Endothelial cell of umbilical vein (primary cell): ENCODE measurements at regions not wholly inside any gene's neighbourhood (a gene's known extent, or its start where the extent isn't known, plus 50 kb on each side); places are given as distances from the start of the nearest gene placed in this dataset.

Experiments used
- BruUV-seq: library from RNA; stranded (reverse); fragments of 400-500 nt; replicated peaks from 2 replicates; lab custom pipeline; 2021; lab: Mats Ljungman, UMichigan
- CTCF ChIA-PET: fragments of 300-600, 350-600 bp; sonication (Branson Sonifier 250); formaldehyde crosslinking; loops from one replicate; lab custom pipeline; 2021; ENCODE audit warnings: antibody characterized with exemption, inconsistent platforms; lab: Charles Lee
- POLR2A ChIA-PET: fragments of 300-600, 350-600 bp; sonication (Branson Sonifier 250); formaldehyde crosslinking; loops from one replicate; lab custom pipeline; 2021; ENCODE audit warnings: antibody characterized with exemption, inconsistent platforms; lab: Charles Lee
- DNase-seq: peaks from one replicate; pipeline ENCODE4 v3.0.0-alpha.2; 2011; ENCODE audit warnings: low read depth, low spot score
- FAIRE-seq: peaks from 2 replicates; lab custom pipeline; 2011; peaks lifted over from hg19 to GRCh38; lab: Jason Lieb, UNC
- H2AFZ ChIP-seq: 2 replicates; pipeline ENCODE4 v1.6.0; 2012; ENCODE audit warnings: low read depth, low read length, control low read depth, inconsistent platforms
- H3K27ac ChIP-seq: 2 replicates; pipeline ENCODE4 v1.5.1; 2011; ENCODE audit warnings: low read depth, mild to moderate bottlenecking, control low read depth, low read length, moderate library complexity; ENCODE audit not compliant: insufficient read depth
- H3K27me3 ChIP-seq, 2 experiments: 2 replicates each; pipeline versions ENCODE4 v1.6.0 to v1.6.1; 2011; ENCODE audit warnings: low read length in 2 of 2, mixed read lengths in 1 of 2; ENCODE audit not compliant: control insufficient read depth in 2 of 2, insufficient read depth in 2 of 2
- H3K36me3 ChIP-seq, 2 experiments: 2 replicates in 1 of 2; 3 replicates in 1 of 2; pipeline ENCODE4 v1.5.1; 2011; ENCODE audit warnings: low read length in 2 of 2, mild to moderate bottlenecking in 1 of 2, moderate library complexity in 1 of 2; ENCODE audit not compliant: control insufficient read depth in 2 of 2, insufficient read depth in 2 of 2; ENCODE audit errors: extremely low read depth in 1 of 2
- H3K4me1 ChIP-seq: 3 replicates; pipeline ENCODE4 v1.5.1; 2011; ENCODE audit warnings: mild to moderate bottlenecking, low read length; ENCODE audit not compliant: control insufficient read depth, insufficient read depth; ENCODE audit errors: extremely low read depth
- H3K4me2 ChIP-seq: 2 replicates; pipeline ENCODE4 v1.6.1; 2011; ENCODE audit warnings: low read length, control low read depth, mixed read lengths; ENCODE audit not compliant: insufficient read depth
- H3K4me3 ChIP-seq, 3 experiments: fragments of 200-600 bp in 1 of 3; sonication (generic), shearing (Covaris generic) in 1 of 3; replicated peaks in 1 of 3; 2 replicates each; pipeline ENCODE4 v1.5.1; 2011 to 2016; ENCODE audit warnings: control low read depth in 3 of 3, low read length in 3 of 3, mild to moderate bottlenecking in 2 of 3, inconsistent platforms in 1 of 3, low read depth in 1 of 3, moderate library complexity in 1 of 3; ENCODE audit not compliant: insufficient read depth in 1 of 3
- H3K79me2 ChIP-seq: 2 replicates; pipeline ENCODE4 v1.6.0; 2012; ENCODE audit warnings: low read length, inconsistent platforms; ENCODE audit not compliant: control insufficient read depth, insufficient read depth
- H3K9ac ChIP-seq: replicated peaks from 2 replicates; pipeline ENCODE3; 2011; ENCODE audit warnings: low read length, control low read depth; ENCODE audit not compliant: insufficient read depth; ENCODE audit errors: extremely low read depth
- H3K9me1 ChIP-seq: replicated peaks from 3 replicates; pipeline ENCODE4 v1.6.0; 2011; ENCODE audit warnings: mild to moderate bottlenecking, low read length; ENCODE audit not compliant: control insufficient read depth, insufficient read depth; ENCODE audit errors: extremely low read depth
- H3K9me3 ChIP-seq: replicated peaks from 2 replicates; pipeline ENCODE4 v1.5.1; 2012; ENCODE audit warnings: low read length, inconsistent platforms; ENCODE audit not compliant: control insufficient read depth, insufficient read depth
- H4K20me1 ChIP-seq: replicated peaks from 2 replicates; pipeline ENCODE3; 2011; ENCODE audit warnings: mild to moderate bottlenecking, low read length; ENCODE audit not compliant: control insufficient read depth, insufficient read depth; ENCODE audit errors: extremely low read depth
- CTCF ChIP-seq, 2 donors: IDR thresholded peaks; 1 replicate in 1 of 2; 2 replicates in 1 of 2; pipeline ENCODE4 v1.5.1; 2011; ENCODE audit warnings: low read length in 2 of 2, mild to moderate bottlenecking in 2 of 2, moderate library complexity in 2 of 2, control low read depth in 1 of 2, inconsistent platforms in 1 of 2, low read depth in 1 of 2; ENCODE audit not compliant: insufficient read depth in 1 of 2; ENCODE audit errors: extremely low read depth in 1 of 2
- EZH2 ChIP-seq: IDR thresholded peaks from 2 replicates; pipeline ENCODE4 v1.6.1; 2012; ENCODE audit warnings: borderline replicate concordance, low read depth, mild to moderate bottlenecking, moderate library complexity, low read length, inconsistent platforms; ENCODE audit not compliant: severe bottlenecking
- FOS ChIP-seq: IDR thresholded peaks from 2 replicates; pipeline ENCODE4 v1.6.1; 2011; ENCODE audit warnings: mild to moderate bottlenecking, low read length, moderate library complexity, borderline replicate concordance; ENCODE audit not compliant: insufficient read depth
- GATA2 ChIP-seq: IDR thresholded peaks from 2 replicates; pipeline ENCODE4 v1.7.0; 2011; ENCODE audit warnings: low read depth, mild to moderate bottlenecking, moderate library complexity, mixed read lengths, low read length; ENCODE audit not compliant: insufficient read length, insufficient read depth
- JUN ChIP-seq: IDR thresholded peaks from 2 replicates; pipeline ENCODE4 v1.6.1; 2011; ENCODE audit warnings: borderline replicate concordance, low read depth; ENCODE audit not compliant: insufficient read length, insufficient read depth
- MAX ChIP-seq: IDR thresholded peaks from 2 replicates; pipeline ENCODE4 v1.6.1; 2011; ENCODE audit not compliant: insufficient read depth, insufficient read length
- MYC ChIP-seq: IDR thresholded peaks from one replicate; pipeline ENCODE4 v1.6.1; 2011; ENCODE audit warnings: mild to moderate bottlenecking, low read depth, low read length
- POLR2A ChIP-seq: IDR thresholded peaks from 2 replicates; pipeline ENCODE4 v1.6.1; 2012; ENCODE audit warnings: low read depth, mild to moderate bottlenecking, control low read depth, low read length
- POLR2AphosphoS5 ChIP-seq: IDR thresholded peaks from 2 replicates; pipeline ENCODE4 v1.6.1; 2012; ENCODE audit warnings: low read depth, mild to moderate bottlenecking, control low read depth, low read length, moderate library complexity; ENCODE audit not compliant: insufficient read depth
- dilution Hi-C: fragments of 300-500 bp; cut with MboI; formaldehyde crosslinking; loops from one replicate; pipeline ENCODE4 v1.15.0; 2019; ENCODE audit warnings: low sequenced_read_pairs; ENCODE audit not compliant: extremely low pct_ligation_motif_present
- intact Hi-C: fragments of 100-400 bp; cut with micrococcal nuclease; formaldehyde crosslinking; loops from one replicate; pipeline ENCODE4 v1.10.0; 2022

- Histone ChIP-seq H3K9me1 (no peaks in the 10 kb centered on the region), H3K9ac (no peak overlapping the region), H3K4me2 (no peak overlapping the region), H4K20me1 (no peaks in the 10 kb centered on the region), H2AFZ (no peak overlapping the region), H3K79me2 (no peaks in the 10 kb centered on the region), H3K9me3 (no peaks in the 10 kb centered on the region), H3K36me3 (no peaks in the 10 kb centered on the region), H3K27ac (no peak overlapping the region), H3K27me3 (no peaks in the 10 kb centered on the region), H3K4me3 (no peak overlapping the region), H3K4me1 (no peaks in the 10 kb centered on the region)
- POLR2A ChIA-PET, result no interaction called here
- TF ChIP-seq POLR2AphosphoS5 (no peak), EZH2 (no peak), MAX (no peak), FOS (no peak), JUN (no peak), POLR2A (no peak), CTCF (IDR thresholded peaks at IDR 0.05; ENCODE audit: extremely low read depth in 1 of 2, insufficient read depth in 1 of 2, low read depth in 1 of 2, low read length in 2 of 2) (no peak), GATA2 (no peak), MYC (no peak)
- FAIRE-seq (no peak), DNase-seq (no peak)
- intact Hi-C loops, result no loop called here
- dilution Hi-C loops, result no loop called here
- CTCF ChIA-PET, result no interaction called here
- BruUV-seq, result no TSS peak
Observed at GRCh38 chr2:82986899-82987298, 1472.2 kb downstream of the SUCLG1 start.
